HG03342 (cell line): ENCODE measurements at regions not wholly inside any gene's neighbourhood (a gene's known extent, or its start where the extent isn't known, plus 50 kb on each side); places are given as distances from the start of the nearest gene placed in this dataset.

Experiments
- ATAC-seq: cut with Tn5 transposase; IDR thresholded peaks from one replicate; pipeline ENCODE4 v1.9.1; 2021; ENCODE audit warnings: mild to moderate bottlenecking, moderate library complexity; ENCODE audit not compliant: unreplicated experiment

DNA sequence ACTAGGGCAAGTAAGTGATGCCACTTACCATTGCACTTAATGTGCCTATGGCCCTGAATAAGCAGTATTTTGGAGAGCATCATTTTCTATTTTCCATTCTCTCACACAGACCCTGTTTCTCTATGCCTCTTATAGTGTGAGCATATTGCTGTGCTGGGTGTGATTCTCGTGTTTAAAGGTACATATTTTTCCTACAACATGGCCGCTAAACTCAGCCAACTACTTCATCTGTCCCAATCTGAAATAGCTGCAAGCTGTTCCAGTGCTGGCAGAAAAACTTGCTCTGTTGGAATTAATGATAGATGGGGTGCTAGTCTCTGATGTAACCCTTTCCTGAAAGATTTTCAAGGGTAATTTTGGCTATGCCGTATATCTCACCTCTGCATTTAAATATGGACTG is 97.5 kb downstream of the ZNF326 start:
- no peak for ATAC-seq
